ENCODE measurements at regions not wholly inside any gene's neighbourhood (a gene's known extent, or its start where the extent isn't known, plus 50 kb on each side); places are given as distances from the start of the nearest gene placed in this dataset.
A peak's percentile ranks its signal among the peaks of the same experiment; 100 is the strongest.
"Not testable (repeated sequence)": the region's sequence is repeated elsewhere in the genome, so short reads cannot be mapped to it uniquely, and the experiment has no call there.

- no peak for DNase-seq (ENCODE audit: low read depth in 4 of 4, low spot score in 3 of 4)
Observed at GRCh38 chr2:84223191-84223590, 235.9 kb downstream of the SUCLG1 start.

GRCh38 chr2:84221102-84221501 lies 238.0 kb downstream of the SUCLG1 start:
- not testable (repeated sequence) for DNase-seq (ENCODE audit: low read depth in 4 of 4, low spot score in 3 of 4)

GRCh38 chr2:84217456-84217855 lies 241.6 kb downstream of the SUCLG1 start:
- DNase-seq (ENCODE audit: low read depth in 4 of 4, low spot score in 3 of 4) = no peak

- no peak for DNase-seq (ENCODE audit: low read depth in 4 of 4, low spot score in 3 of 4)
Observed at GRCh38 chr2:84214455-84214854, 244.6 kb downstream of the SUCLG1 start.

GRCh38 chr2:84212611-84213314 lies 246.3 kb downstream of the SUCLG1 start:
- no peak for DNase-seq (ENCODE audit: low read depth in 4 of 4, low spot score in 3 of 4)

- DNase-seq (ENCODE audit: low read depth in 4 of 4, low spot score in 3 of 4) = no peak
Observed at GRCh38 chr2:84209941-84210340, 249.1 kb downstream of the SUCLG1 start.

- DNase-seq (ENCODE audit: low read depth in 4 of 4, low spot score in 3 of 4) = no peak
Observed at GRCh38 chr2:84204995-84205394, 254.1 kb downstream of the SUCLG1 start.

GRCh38 chr2:84202166-84202565 lies 256.9 kb downstream of the SUCLG1 start:
- no peak for DNase-seq (ENCODE audit: low read depth in 4 of 4, low spot score in 3 of 4)

- no peak for DNase-seq (ENCODE audit: low read depth in 4 of 4, low spot score in 3 of 4)
Observed at GRCh38 chr2:84201158-84201557, 257.9 kb downstream of the SUCLG1 start.

GRCh38 chr2:84197901-84198300 lies 261.2 kb downstream of the SUCLG1 start:
- no peak for DNase-seq (ENCODE audit: low read depth in 4 of 4, low spot score in 3 of 4)

- DNase-seq (ENCODE audit: low read depth in 4 of 4, low spot score in 3 of 4) = peak in 2 of 4 donors; percentile 10 to 15
Observed at GRCh38 chr2:84194949-84195644, 264.0 kb downstream of the SUCLG1 start.

GRCh38 chr2:84194181-84194580 lies 264.9 kb downstream of the SUCLG1 start:
- no peak for DNase-seq (ENCODE audit: low read depth in 4 of 4, low spot score in 3 of 4)

GRCh38 chr2:84187258-84187657 lies 271.8 kb downstream of the SUCLG1 start:
- DNase-seq (ENCODE audit: low read depth in 4 of 4, low spot score in 3 of 4) = no peak

- no peak for DNase-seq (ENCODE audit: low read depth in 4 of 4, low spot score in 3 of 4)
Observed at GRCh38 chr2:84181927-84182326, 277.2 kb downstream of the SUCLG1 start.

- DNase-seq (ENCODE audit: low read depth in 4 of 4, low spot score in 3 of 4) = no peak
Observed at GRCh38 chr2:84177733-84178132, 281.3 kb downstream of the SUCLG1 start.

- no peak for DNase-seq (ENCODE audit: low read depth in 4 of 4, low spot score in 3 of 4)
Observed at GRCh38 chr2:84175970-84176369, 283.1 kb downstream of the SUCLG1 start.

- DNase-seq (ENCODE audit: low read depth in 4 of 4, low spot score in 3 of 4) = no peak
Observed at GRCh38 chr2:84175340-84175739, 283.7 kb downstream of the SUCLG1 start.

- DNase-seq (ENCODE audit: low read depth in 4 of 4, low spot score in 3 of 4) = no peak
Observed at GRCh38 chr2:84173041-84173440, 286.0 kb downstream of the SUCLG1 start.

- no peak for DNase-seq (ENCODE audit: low read depth in 4 of 4, low spot score in 3 of 4)
Observed at GRCh38 chr2:84170979-84171378, 288.1 kb downstream of the SUCLG1 start.

GRCh38 chr2:84169871-84170270 lies 289.2 kb downstream of the SUCLG1 start:
- DNase-seq (ENCODE audit: low read depth in 4 of 4, low spot score in 3 of 4) = no peak

- not testable (repeated sequence) for DNase-seq (ENCODE audit: low read depth in 4 of 4, low spot score in 3 of 4)
Observed at GRCh38 chr2:84168552-84168951, 290.5 kb downstream of the SUCLG1 start.

- no peak for DNase-seq (ENCODE audit: low read depth in 4 of 4, low spot score in 3 of 4)
Observed at GRCh38 chr2:84165256-84165655, 293.8 kb downstream of the SUCLG1 start.

Measured in left renal pelvis (tissue), 4 donors.